HuH-7.5 (cell line): ENCODE measurements at regions not wholly inside any gene's neighbourhood (a gene's known extent, or its start where the extent isn't known, plus 50 kb on each side); places are given as distances from the start of the nearest gene placed in this dataset.
A peak's percentile ranks its signal among the peaks of the same experiment; 100 is the strongest.
"Not testable (repeated sequence)": the region's sequence is repeated elsewhere in the genome, so short reads cannot be mapped to it uniquely, and the experiment has no call there.

Source experiments
- DNase-seq: peaks from one replicate; pipeline ENCODE4 v3.0.0; 2011; ENCODE audit warnings: low spot score

GRCh38 chr4:132382243-132382642 is 766.9 kb upstream of the PCDH10 start:
- DNase-seq = no peak

- no peak for DNase-seq
These were observed 765.4 kb upstream of the PCDH10 start for GRCh38 chr4:132383571-132384199.

GRCh38 chr4:132384709-132385108 is 764.4 kb upstream of the PCDH10 start:
- DNase-seq = no peak

GRCh38 chr4:132386130-132386529 is 763.0 kb upstream of the PCDH10 start:
- no peak for DNase-seq

- no peak for DNase-seq
These were observed 762.0 kb upstream of the PCDH10 start for GRCh38 chr4:132387060-132387459.

GRCh38 chr4:132395561-132395960 is 753.5 kb upstream of the PCDH10 start:
- no peak for DNase-seq

GRCh38 chr4:132396636-132397035 is 752.5 kb upstream of the PCDH10 start:
- DNase-seq = no peak

- DNase-seq = no peak
These were observed 731.9 kb upstream of the PCDH10 start for GRCh38 chr4:132417220-132417619.

GRCh38 chr4:132427125-132427524 is 722.0 kb upstream of the PCDH10 start:
- no peak for DNase-seq

- no peak for DNase-seq
These were observed 712.0 kb upstream of the PCDH10 start for GRCh38 chr4:132437117-132437516.

- peak; percentile 1 for DNase-seq
These were observed 703.7 kb upstream of the PCDH10 start for GRCh38 chr4:132445386-132445785.

GRCh38 chr4:132457987-132458386 is 691.1 kb upstream of the PCDH10 start:
- DNase-seq = not testable (repeated sequence)

GRCh38 chr4:132479543-132479942 is 669.6 kb upstream of the PCDH10 start:
- DNase-seq = no peak

- DNase-seq = no peak
These were observed 660.5 kb upstream of the PCDH10 start for GRCh38 chr4:132488555-132488954.

GRCh38 chr4:132493476-132493875 is 655.6 kb upstream of the PCDH10 start:
- DNase-seq = no peak

GRCh38 chr4:132495267-132495812 is 653.8 kb upstream of the PCDH10 start:
- DNase-seq = not testable (repeated sequence)

GRCh38 chr4:132498215-132498614 is 650.9 kb upstream of the PCDH10 start:
- no peak for DNase-seq

- no peak for DNase-seq
These were observed 647.0 kb upstream of the PCDH10 start for GRCh38 chr4:132502096-132502552.

GRCh38 chr4:132504438-132504837 is 644.7 kb upstream of the PCDH10 start:
- no peak for DNase-seq

GRCh38 chr4:132506568-132506967 is 642.5 kb upstream of the PCDH10 start:
- no peak for DNase-seq

GRCh38 chr4:132513491-132513890 is 635.6 kb upstream of the PCDH10 start:
- DNase-seq = no peak

- no peak for DNase-seq
These were observed 622.4 kb upstream of the PCDH10 start for GRCh38 chr4:132526652-132527051.

GRCh38 chr4:132527817-132528216 is 621.3 kb upstream of the PCDH10 start:
- no peak for DNase-seq

GRCh38 chr4:132530861-132531260 is 618.2 kb upstream of the PCDH10 start:
- no peak for DNase-seq
